HCT116 (cell line): ENCODE measurements at regions not wholly inside any gene's neighbourhood (a gene's known extent, or its start where the extent isn't known, plus 50 kb on each side); places are given as distances from the start of the nearest gene placed in this dataset.

ENCODE experiments used
- ATAC-seq: fragments of 200-7000 bp; cut with Tn5 transposase; 2 replicates; pipeline ENCODE4 v1.9.1; 2020; ENCODE audit warnings: mild to moderate bottlenecking, moderate library complexity
- BruUV-seq: library from RNA; stranded (reverse); fragments of 400-500 nt; replicated peaks from 2 replicates; lab custom pipeline; 2021; lab: Mats Ljungman, UMichigan
- CTCF ChIA-PET: fragments of 300-600 bp; sonication (Branson Sonifier 250); formaldehyde crosslinking; loops from one replicate; lab custom pipeline; 2021; ENCODE audit warnings: antibody characterized with exemption; lab: Charles Lee
- POLR2A ChIA-PET: fragments of 300-600, 350-600 bp; sonication (Branson Sonifier 250); formaldehyde crosslinking; loops from one replicate; lab custom pipeline; 2021; ENCODE audit warnings: antibody characterized with exemption; lab: Charles Lee
- RAD21 ChIA-PET, 2 experiments: fragments of 300-600 bp; sonication (Branson Sonifier 250); formaldehyde crosslinking; loops; one replicate each; lab custom pipeline; 2023; ENCODE audit warnings: low total read pairs in 2 of 2; ENCODE audit not compliant: uncharacterized antibody in 2 of 2, unreplicated experiment in 2 of 2, low non-redundant PET in 1 of 2; lab: Charles Lee
- DNase-seq: peaks from one replicate; pipeline ENCODE4 v3.0.0-alpha.2; 2010; ENCODE audit warnings: low read depth, low spot score
- H2AFZ ChIP-seq: fragments of 200-600 bp; shearing (Covaris generic), sonication (generic); 2 replicates; pipeline ENCODE4 v1.6.1; 2017; ENCODE audit warnings: low read depth, mixed run types, mixed read lengths, antibody characterized with exemption, low read length; ENCODE audit not compliant: poor library complexity, severe bottlenecking
- H3K27ac ChIP-seq: 2 replicates; pipeline ENCODE4 v1.5.1; 2012; ENCODE audit warnings: low read depth, low read length
- H3K27me3 ChIP-seq: fragments of 200-600 bp; sonication (generic); 2 replicates; pipeline ENCODE4 v1.6.1; 2016; ENCODE audit warnings: mixed run types, low read length, mixed read lengths; ENCODE audit not compliant: insufficient read depth
- H3K36me3 ChIP-seq, 2 experiments: fragments of 200-500 bp in 1 of 2; fragments of 200-600 bp in 1 of 2; sonication (Bioruptor generic) in 1 of 2; sonication (generic) in 1 of 2; 2 replicates each; pipeline versions ENCODE4 v1.5.1 to v1.6.1; 2014 to 2016; ENCODE audit warnings: low read length in 2 of 2, inconsistent platforms in 1 of 2, mixed read lengths in 1 of 2, mixed run types in 1 of 2; ENCODE audit not compliant: insufficient read depth in 2 of 2, control insufficient read depth in 1 of 2
- H3K4me1 ChIP-seq, 2 experiments: fragments of 200-600 bp in 1 of 2; sonication (generic) in 1 of 2; 2 replicates each; pipeline versions ENCODE4 v1.5.1 to v1.6.1; 2012 to 2017; ENCODE audit warnings: low read length in 2 of 2, inconsistent platforms in 1 of 2, mild to moderate bottlenecking in 1 of 2, mixed read lengths in 1 of 2, mixed run types in 1 of 2, moderate library complexity in 1 of 2; ENCODE audit not compliant: insufficient read depth in 2 of 2, control insufficient read depth in 1 of 2
- H3K4me2 ChIP-seq: fragments of 200-600 bp; sonication (generic); 2 replicates; pipeline ENCODE4 v1.6.1; 2017; ENCODE audit warnings: mixed run types, low read length, mixed read lengths
- H3K4me3 ChIP-seq, 2 experiments: fragments of 200-600 bp in 1 of 2; sonication (generic) in 1 of 2; replicated peaks in 1 of 2; 2 replicates each; pipeline ENCODE4 v1.5.1; 2011 to 2016; ENCODE audit warnings: low read length in 2 of 2, control low read depth in 1 of 2, low read depth in 1 of 2, mild to moderate bottlenecking in 1 of 2, mixed read lengths in 1 of 2, mixed run types in 1 of 2
- H3K79me2 ChIP-seq: fragments of 200-600 bp; sonication (generic); 2 replicates; pipeline ENCODE4 v1.6.1; 2017; ENCODE audit warnings: mild to moderate bottlenecking, mixed run types, low read length, moderate library complexity, mixed read lengths; ENCODE audit not compliant: insufficient read depth
- H3K9ac ChIP-seq: fragments of 200-600 bp; sonication (generic); 2 replicates; pipeline ENCODE4 v1.6.1; 2016; ENCODE audit warnings: low read length, mixed read lengths
- H3K9me2 ChIP-seq: fragments of 200-600 bp; sonication (generic), shearing (Covaris generic); 2 replicates; pipeline ENCODE4 v1.6.1; 2017; ENCODE audit warnings: mixed run types, mild to moderate bottlenecking, moderate library complexity; ENCODE audit not compliant: insufficient read depth
- H3K9me3 ChIP-seq, 2 experiments: fragments of 200-500 bp in 1 of 2; fragments of 200-600 bp in 1 of 2; sonication (Bioruptor generic) in 1 of 2; sonication (generic) in 1 of 2; 2 replicates each; pipeline ENCODE4 v1.6.1; 2014 to 2017; ENCODE audit warnings: low read length in 2 of 2, mixed read lengths in 2 of 2, inconsistent platforms in 1 of 2, low read depth in 1 of 2, mild to moderate bottlenecking in 1 of 2, mixed run types in 1 of 2, moderate library complexity in 1 of 2; ENCODE audit not compliant: control insufficient read depth in 1 of 2, insufficient read depth in 1 of 2
- H4K20me1 ChIP-seq: fragments of 200-600 bp; sonication (generic), shearing (Covaris generic); 2 replicates; pipeline ENCODE4 v1.6.1; 2017; ENCODE audit warnings: mixed run types, mild to moderate bottlenecking, moderate library complexity; ENCODE audit not compliant: insufficient read depth
- CBX3 ChIP-seq: IDR thresholded peaks from 2 replicates; pipeline ENCODE4 v1.6.1; 2012; ENCODE audit warnings: low read depth
- CEBPB ChIP-seq: IDR thresholded peaks from 2 replicates; pipeline ENCODE4 v1.6.1; 2012; ENCODE audit warnings: low read depth
- EGR1 ChIP-seq: IDR thresholded peaks from 2 replicates; pipeline ENCODE4 v1.6.1; 2012; ENCODE audit warnings: low read depth
- ELF1 ChIP-seq: IDR thresholded peaks from 2 replicates; pipeline ENCODE4 v1.6.1; 2012; ENCODE audit warnings: low read depth, borderline replicate concordance
- EZH2phosphoT487 ChIP-seq: fragments of 200-600 bp; IDR thresholded peaks from 2 replicates; pipeline ENCODE4 v1.6.1; 2018; ENCODE audit warnings: antibody characterized with exemption, borderline replicate concordance
- JUND ChIP-seq: IDR thresholded peaks from 2 replicates; pipeline ENCODE4 v1.6.1; 2012
- RAD21 ChIP-seq: IDR thresholded peaks from 2 replicates; pipeline ENCODE4 v1.6.1; 2012; ENCODE audit warnings: low read depth, mild to moderate bottlenecking
- REST ChIP-seq: IDR thresholded peaks from 2 replicates; pipeline ENCODE4 v1.6.1; 2012; ENCODE audit warnings: low read depth
- SIN3A ChIP-seq: IDR thresholded peaks from 2 replicates; pipeline ENCODE4 v1.6.1; 2012; ENCODE audit warnings: low read depth
- SP1 ChIP-seq: IDR thresholded peaks from 2 replicates; pipeline ENCODE4 v1.6.1; 2012; ENCODE audit warnings: low read depth
- YY1 ChIP-seq: IDR thresholded peaks from 2 replicates; pipeline ENCODE4 v1.6.1; 2011; ENCODE audit warnings: low read length, low read depth, moderate library complexity, mild to moderate bottlenecking; ENCODE audit not compliant: insufficient replicate concordance; ENCODE audit errors: extremely low read depth
- ZBTB33 ChIP-seq: IDR thresholded peaks from 2 replicates; pipeline ENCODE4 v1.6.1; 2011; ENCODE audit warnings: mild to moderate bottlenecking, low read length, moderate library complexity; ENCODE audit not compliant: insufficient replicate concordance; ENCODE audit errors: extremely low read depth
- intact Hi-C: fragments of 100-400 bp; cut with micrococcal nuclease; formaldehyde crosslinking; loops from 2 replicates; pipeline ENCODE4 v1.10.0; 2022

GRCh38 chr3:35408882-35409281, 230.4 kb upstream of the ARPP21 start:
- Histone ChIP-seq H3K36me3 (no peaks in the 10 kb centered on the region), H3K79me2 (no peaks in the 10 kb centered on the region), H3K9ac (no peak overlapping the region), H3K27me3 (no peaks in the 10 kb centered on the region), H3K27ac (no peak overlapping the region), H3K4me3 (no peak overlapping the region), H2AFZ (no peak overlapping the region), H3K9me3 (peaks cover 7 to 14% of the 10 kb centered on the region in 2 experiments; a peak in 3 of 4 replicates), H3K9me2 (no peaks in the 10 kb centered on the region), H4K20me1 (no peaks in the 10 kb centered on the region), H3K4me2 (no peak overlapping the region), H3K4me1 (no peaks in the 10 kb centered on the region)
- CTCF ChIA-PET, result no interaction called here
- DNase-seq, result no peak
- POLR2A ChIA-PET, result no interaction called here
- TF ChIP-seq CEBPB (no peak), CBX3 (no peak), EZH2phosphoT487 (no peak), SIN3A (no peak), ZBTB33 (no peak), JUND (no peak), EGR1 (no peak), RAD21 (no peak), REST (no peak), SP1 (no peak), ELF1 (no peak), YY1 (no peak)
- no peak for ATAC-seq
- BruUV-seq, result no TSS peak
- intact Hi-C loops, result no loop called here
- RAD21 ChIA-PET, result no interaction called here
